ENCODE measurements at regions not wholly inside any gene's neighbourhood (a gene's known extent, or its start where the extent isn't known, plus 50 kb on each side); places are given as distances from the start of the nearest gene placed in this dataset.

- H3K4me2 ChIP-seq, result no peak overlapping the region
- no peak overlapping the region for H3K4me3 ChIP-seq
- no peaks in the 10 kb centered on the region for H3K36me3 Mint-ChIP-seq (ENCODE audit: low read depth)
- peaks cover 3% of the 10 kb centered on the region; the same call in 1 of the 3 replicates for H3K4me1 Mint-ChIP-seq
- no peaks in the 10 kb centered on the region for H3F3A ChIP-seq (replicated peaks; ENCODE audit: low read depth)
- H3K4me3 Mint-ChIP-seq, result no peak overlapping the region
- no peaks in the 10 kb centered on the region for H3K4me1 ChIP-seq (ENCODE audit: insufficient read depth)
- DNase-seq (ENCODE audit: low spot score), result no peak
- no peaks in the 10 kb centered on the region for H3K79me2 ChIP-seq (replicated peaks; ENCODE audit: insufficient read depth)
- no peak for ATAC-seq
- no peaks in the 10 kb centered on the region for H3K9me3 Mint-ChIP-seq
- H2AFZ ChIP-seq, result no peak overlapping the region
- peaks cover 1% of the 10 kb centered on the region for H3K27me3 Mint-ChIP-seq (ENCODE audit: insufficient read depth, low read depth, poor library complexity)
- H3K27me3 ChIP-seq (ENCODE audit: insufficient read depth), result no peaks in the 10 kb centered on the region
- H3K27ac ChIP-seq (ENCODE audit: low read depth), result no peak overlapping the region
- TF ChIP-seq CREB1 (CRISPR knock-in tag; IDR thresholded peaks at IDR 0.05; ENCODE audit: low read depth) (no peak), ZNF462 (CRISPR knock-in tag; IDR thresholded peaks at IDR 0.05) (no peak), JUNB (IDR thresholded peaks at IDR 0.05; ENCODE audit: unreplicated experiment) (no peak), POLR2AphosphoS5 (IDR thresholded peaks at IDR 0.05; ENCODE audit: low read depth) (no peak), STAT1 (IDR thresholded peaks at IDR 0.05; ENCODE audit: unreplicated experiment) (no peak), ZNF331 (CRISPR knock-in tag; IDR thresholded peaks at IDR 0.05; ENCODE audit: low read depth) (no peak), CTCF (conservative IDR thresholded peaks at IDR 0.05; ENCODE audit: low read depth in 2 of 2) (no peak), ETS1 (IDR thresholded peaks at IDR 0.05) (no peak), EZH2 (IDR thresholded peaks at IDR 0.05; ENCODE audit: low read depth, unreplicated experiment) (no peak), ZNF114 (CRISPR knock-in tag; IDR thresholded peaks at IDR 0.05) (no peak), EZH2phosphoT487 (IDR thresholded peaks at IDR 0.05; ENCODE audit: unreplicated experiment) (no peak), NANOG (IDR thresholded peaks at IDR 0.05; ENCODE audit: borderline replicate concordance) (no peak), REST (IDR thresholded peaks at IDR 0.05; ENCODE audit: unreplicated experiment) (no peak)
- peaks cover 11% of the 10 kb centered on the region for H3K9me2 ChIP-seq (ENCODE audit: insufficient read depth)
- no peaks in the 10 kb centered on the region for H4K20me1 ChIP-seq (replicated peaks; ENCODE audit: insufficient read depth)
- no peaks in the 10 kb centered on the region for H3K36me3 ChIP-seq (ENCODE audit: insufficient read depth)
- no peak overlapping the region for H3K27ac Mint-ChIP-seq
Measured at GRCh38 chr1:100614570-100614969, 76.6 kb downstream of the GPR88 start.
